OCI-LY7 (cell line): ENCODE measurements at regions not wholly inside any gene's neighbourhood (a gene's known extent, or its start where the extent isn't known, plus 50 kb on each side); places are given as distances from the start of the nearest gene placed in this dataset.

ENCODE experiments used
- EZH2phosphoT487 ChIP-seq: fragments of 200-600 bp; sonication (generic); IDR thresholded peaks from 2 replicates; pipeline ENCODE4 v1.6.1; 2018; ENCODE audit warnings: low read depth, borderline replicate concordance, mild to moderate bottlenecking, mixed run types, antibody characterized with exemption, low read length, moderate library complexity, mixed read lengths
- TF ChIP-seq, protein P1 (sequence below): fragments of 200-600 bp; sonication (generic); conservative IDR thresholded peaks from 2 replicates; pipeline ENCODE4 v1.5.1; 2014; ENCODE audit warnings: mild to moderate bottlenecking, antibody characterized with exemption, low read length, moderate library complexity, mixed read lengths

GRCh38 chrX:5807181-5807580, 421.5 kb downstream of the NLGN4X start:
- TF ChIP-seq, protein P1, sequence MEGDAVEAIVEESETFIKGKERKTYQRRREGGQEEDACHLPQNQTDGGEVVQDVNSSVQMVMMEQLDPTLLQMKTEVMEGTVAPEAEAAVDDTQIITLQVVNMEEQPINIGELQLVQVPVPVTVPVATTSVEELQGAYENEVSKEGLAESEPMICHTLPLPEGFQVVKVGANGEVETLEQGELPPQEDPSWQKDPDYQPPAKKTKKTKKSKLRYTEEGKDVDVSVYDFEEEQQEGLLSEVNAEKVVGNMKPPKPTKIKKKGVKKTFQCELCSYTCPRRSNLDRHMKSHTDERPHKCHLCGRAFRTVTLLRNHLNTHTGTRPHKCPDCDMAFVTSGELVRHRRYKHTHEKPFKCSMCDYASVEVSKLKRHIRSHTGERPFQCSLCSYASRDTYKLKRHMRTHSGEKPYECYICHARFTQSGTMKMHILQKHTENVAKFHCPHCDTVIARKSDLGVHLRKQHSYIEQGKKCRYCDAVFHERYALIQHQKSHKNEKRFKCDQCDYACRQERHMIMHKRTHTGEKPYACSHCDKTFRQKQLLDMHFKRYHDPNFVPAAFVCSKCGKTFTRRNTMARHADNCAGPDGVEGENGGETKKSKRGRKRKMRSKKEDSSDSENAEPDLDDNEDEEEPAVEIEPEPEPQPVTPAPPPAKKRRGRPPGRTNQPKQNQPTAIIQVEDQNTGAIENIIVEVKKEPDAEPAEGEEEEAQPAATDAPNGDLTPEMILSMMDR, result no peak
- TF ChIP-seq EZH2phosphoT487, result no peak
